NCI-H2029 treated with DMSO at 0.1 percent for 48 hours (cell line): ENCODE measurements at regions not wholly inside any gene's neighbourhood (a gene's known extent, or its start where the extent isn't known, plus 50 kb on each side); places are given as distances from the start of the nearest gene placed in this dataset.

Experiments
- DNase-seq: peaks from one replicate; lab custom pipeline; 2025; lab: John Stamatoyannopoulos, UW

GRCh38 chr2:37425408-37425807 lies 81.0 kb downstream of the QPCT start:
- DNase-seq: no peak

GRCh38 chr2:37427241-37427640 lies 82.8 kb downstream of the QPCT start:
- DNase-seq: no peak

GRCh38 chr2:37436323-37436722 lies 91.9 kb downstream of the QPCT start:
- no peak for DNase-seq

- no peak for DNase-seq
Measured at GRCh38 chr2:37439131-37439642, 94.8 kb downstream of the QPCT start.

GRCh38 chr2:37441055-37441454 lies 96.6 kb downstream of the QPCT start:
- no peak for DNase-seq

- DNase-seq: no peak
Measured at GRCh38 chr2:37443082-37443481, 98.7 kb downstream of the QPCT start.

- DNase-seq: no peak
Measured at GRCh38 chr2:37447446-37447845, 103.0 kb downstream of the QPCT start.

- DNase-seq: no peak
Measured at GRCh38 chr2:37448342-37449120, 104.1 kb downstream of the QPCT start.

- no peak for DNase-seq
Measured at GRCh38 chr2:37449761-37450296, 105.4 kb downstream of the QPCT start.

- DNase-seq: no peak
Measured at GRCh38 chr2:37453027-37453426, 108.6 kb downstream of the QPCT start.

GRCh38 chr2:37454851-37455762 lies 110.7 kb downstream of the QPCT start:
- no peak for DNase-seq

- DNase-seq: no peak
Measured at GRCh38 chr2:37456479-37456878, 112.0 kb downstream of the QPCT start.

- no peak for DNase-seq
Measured at GRCh38 chr2:37457401-37457901, 113.0 kb downstream of the QPCT start.

GRCh38 chr2:37458133-37458532 lies 113.7 kb downstream of the QPCT start:
- DNase-seq: no peak

- no peak for DNase-seq
Measured at GRCh38 chr2:37459095-37459981, 114.9 kb downstream of the QPCT start.

- DNase-seq: no peak
Measured at GRCh38 chr2:37460896-37461229, 116.4 kb downstream of the QPCT start.

- no peak for DNase-seq
Measured at GRCh38 chr2:37464067-37464466, 119.6 kb downstream of the QPCT start.

GRCh38 chr2:37466533-37467222 lies 122.2 kb downstream of the QPCT start:
- no peak for DNase-seq

- DNase-seq: no peak
Measured at GRCh38 chr2:37468170-37468569, 123.7 kb downstream of the QPCT start.

- no peak for DNase-seq
Measured at GRCh38 chr2:37469126-37469525, 124.7 kb downstream of the QPCT start.

- DNase-seq: no peak
Measured at GRCh38 chr2:37471104-37471503, 126.7 kb downstream of the QPCT start.
